Neural progenitor cell (in vitro differentiated cells): ENCODE measurements at regions not wholly inside any gene's neighbourhood (a gene's known extent, or its start where the extent isn't known, plus 50 kb on each side); places are given as distances from the start of the nearest gene placed in this dataset.
A peak's percentile ranks its signal among the peaks of the same experiment; 100 is the strongest.

Experiments used
- DNase-seq: peaks from one replicate; pipeline ENCODE4 v3.0.0-alpha.2; 2016; ENCODE audit warnings: low spot score
- H2AFZ ChIP-seq: fragments of 200-600 bp; sonication (generic); replicated peaks from 2 replicates; pipeline ENCODE4 v1.6.1; 2016; ENCODE audit warnings: antibody characterized with exemption
- H3F3A ChIP-seq: fragments of 200-600 bp; sonication (generic); 2 replicates; pipeline ENCODE4 v1.6.1; 2016; ENCODE audit warnings: antibody characterized with exemption, low read depth
- H3K27ac ChIP-seq: fragments of 200-600 bp; sonication (generic); 2 replicates; pipeline ENCODE4 v1.5.1; 2016; ENCODE audit warnings: mild to moderate bottlenecking
- H3K27me3 ChIP-seq: fragments of 200-600 bp; sonication (generic); 2 replicates; pipeline ENCODE4 v1.6.1; 2016; ENCODE audit warnings: mild to moderate bottlenecking, moderate library complexity
- H3K36me3 ChIP-seq: fragments of 200-600 bp; sonication (generic); 2 replicates; pipeline ENCODE4 v1.5.1; 2016
- H3K4me1 ChIP-seq: fragments of 200-600 bp; sonication (generic); 2 replicates; pipeline ENCODE4 v1.6.1; 2016; ENCODE audit warnings: mixed run types
- H3K4me2 ChIP-seq: fragments of 200-600 bp; sonication (generic); 2 replicates; pipeline ENCODE4 v1.6.1; 2016
- H3K4me3 ChIP-seq: fragments of 200-600 bp; sonication (generic); 2 replicates; pipeline ENCODE4 v1.5.1; 2016
- H3K79me2 ChIP-seq: fragments of 200-600 bp; sonication (generic); 2 replicates; pipeline ENCODE4 v1.6.1; 2016; ENCODE audit warnings: low read depth
- H3K9ac ChIP-seq: fragments of 200-600 bp; sonication (generic); 2 replicates; pipeline ENCODE4 v1.6.1; 2016
- H3K9me3 ChIP-seq: fragments of 200-600 bp; sonication (generic); 2 replicates; pipeline ENCODE4 v1.5.1; 2016; ENCODE audit warnings: low read depth
- H4K20me1 ChIP-seq: fragments of 200-600 bp; sonication (generic); 2 replicates; pipeline ENCODE4 v1.6.1; 2016; ENCODE audit warnings: low read depth
- H3K27ac Mint-ChIP-seq: 3 replicates; pipeline ENCODE4 v1.8.0; 2021; ENCODE audit warnings: mixed read lengths
- H3K27me3 Mint-ChIP-seq: 2 replicates; pipeline ENCODE4 v1.8.0; 2022; ENCODE audit warnings: low read depth, mild to moderate bottlenecking, inconsistent platforms, moderate library complexity, mixed read lengths; ENCODE audit not compliant: insufficient read depth
- H3K36me3 Mint-ChIP-seq: 3 replicates; pipeline ENCODE4 v1.8.0; 2021; ENCODE audit warnings: mixed read lengths
- H3K4me1 Mint-ChIP-seq: 3 replicates; pipeline ENCODE4 v1.8.0; 2021; ENCODE audit warnings: mixed read lengths
- H3K4me3 Mint-ChIP-seq: 3 replicates; pipeline ENCODE4 v1.8.0; 2021; ENCODE audit warnings: mild to moderate bottlenecking, moderate library complexity, mixed read lengths
- H3K9me3 Mint-ChIP-seq: 3 replicates; pipeline ENCODE4 v1.8.0; 2020; ENCODE audit warnings: mixed read lengths
- EZH2 ChIP-seq: fragments of 200-600 bp; sonication (generic); IDR thresholded peaks from 2 replicates; pipeline ENCODE4 v1.6.1; 2017; ENCODE audit warnings: antibody characterized with exemption, mild to moderate bottlenecking, moderate library complexity
- EZH2phosphoT487 ChIP-seq: fragments of 200-600 bp; sonication (generic); IDR thresholded peaks from 2 replicates; pipeline ENCODE4 v1.6.1; 2017; ENCODE audit warnings: antibody characterized with exemption
- TF ChIP-seq, protein P1 (sequence below): fragments of 200-600 bp; sonication (generic); IDR thresholded peaks from 2 replicates; pipeline ENCODE4 v1.5.1; 2017; ENCODE audit warnings: antibody characterized with exemption, mild to moderate bottlenecking

- H3K27ac Mint-ChIP-seq = no peak overlapping the region
- H3K4me3 Mint-ChIP-seq = no peak overlapping the region
- no peak overlapping the region for H3K9ac ChIP-seq
- H3K4me3 ChIP-seq = no peak overlapping the region
- H3K4me1 Mint-ChIP-seq = peaks cover 27% of the 10 kb centered on the region
- no peaks in the 10 kb centered on the region for H4K20me1 ChIP-seq
- no peaks in the 10 kb centered on the region for H3K36me3 ChIP-seq
- H3K27me3 Mint-ChIP-seq = no peaks in the 10 kb centered on the region
- H3K4me2 ChIP-seq = no peak overlapping the region
- peaks cover 42% of the 10 kb centered on the region for H3K4me1 ChIP-seq
- peaks cover 21% of the 10 kb centered on the region for H3F3A ChIP-seq
- DNase-seq = no peak
- peaks cover 7% of the 10 kb centered on the region for H3K36me3 Mint-ChIP-seq
- H3K9me3 ChIP-seq = no peaks in the 10 kb centered on the region
- TF ChIP-seq, protein P1, sequence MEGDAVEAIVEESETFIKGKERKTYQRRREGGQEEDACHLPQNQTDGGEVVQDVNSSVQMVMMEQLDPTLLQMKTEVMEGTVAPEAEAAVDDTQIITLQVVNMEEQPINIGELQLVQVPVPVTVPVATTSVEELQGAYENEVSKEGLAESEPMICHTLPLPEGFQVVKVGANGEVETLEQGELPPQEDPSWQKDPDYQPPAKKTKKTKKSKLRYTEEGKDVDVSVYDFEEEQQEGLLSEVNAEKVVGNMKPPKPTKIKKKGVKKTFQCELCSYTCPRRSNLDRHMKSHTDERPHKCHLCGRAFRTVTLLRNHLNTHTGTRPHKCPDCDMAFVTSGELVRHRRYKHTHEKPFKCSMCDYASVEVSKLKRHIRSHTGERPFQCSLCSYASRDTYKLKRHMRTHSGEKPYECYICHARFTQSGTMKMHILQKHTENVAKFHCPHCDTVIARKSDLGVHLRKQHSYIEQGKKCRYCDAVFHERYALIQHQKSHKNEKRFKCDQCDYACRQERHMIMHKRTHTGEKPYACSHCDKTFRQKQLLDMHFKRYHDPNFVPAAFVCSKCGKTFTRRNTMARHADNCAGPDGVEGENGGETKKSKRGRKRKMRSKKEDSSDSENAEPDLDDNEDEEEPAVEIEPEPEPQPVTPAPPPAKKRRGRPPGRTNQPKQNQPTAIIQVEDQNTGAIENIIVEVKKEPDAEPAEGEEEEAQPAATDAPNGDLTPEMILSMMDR = no peak
- TF ChIP-seq EZH2 (no peak), EZH2phosphoT487 (no peak)
- no peak overlapping the region for H2AFZ ChIP-seq
- no peak overlapping the region for H3K27ac ChIP-seq
- H3K9me3 Mint-ChIP-seq = no peaks in the 10 kb centered on the region
- H3K79me2 ChIP-seq = peaks cover 7% of the 10 kb centered on the region
- H3K27me3 ChIP-seq = no peaks in the 10 kb centered on the region
These were observed 348.5 kb upstream of the RGS6 start for GRCh38 chr14:71583705-71584104.

GRCh38 chr14:71585361-71585760 lies 346.9 kb upstream of the RGS6 start:
- Histone ChIP-seq H3K4me2 (peak overlapping the region; percentile 81), H3K4me3 (no peak overlapping the region), H3K27me3 (no peaks in the 10 kb centered on the region), H3K9ac (no peak overlapping the region), H3K79me2 (peaks cover 7% of the 10 kb centered on the region), H3K27ac (peak overlapping the region; percentile 79), H3K4me1 (peaks cover 42% of the 10 kb centered on the region), H3K9me3 (no peaks in the 10 kb centered on the region), H4K20me1 (no peaks in the 10 kb centered on the region), H3K36me3 (no peaks in the 10 kb centered on the region), H3F3A (peaks cover 18% of the 10 kb centered on the region), H2AFZ (no peak overlapping the region)
- H3K27ac Mint-ChIP-seq = no peak overlapping the region
- peaks cover 7% of the 10 kb centered on the region for H3K36me3 Mint-ChIP-seq
- no peak for DNase-seq
- H3K4me3 Mint-ChIP-seq = peak overlapping the region; percentile 27
- H3K27me3 Mint-ChIP-seq = no peaks in the 10 kb centered on the region
- H3K9me3 Mint-ChIP-seq = no peaks in the 10 kb centered on the region
- H3K4me1 Mint-ChIP-seq = peaks cover 24% of the 10 kb centered on the region
- TF ChIP-seq EZH2phosphoT487 (no peak), EZH2 (no peak)
- TF ChIP-seq, protein P1 = no peak

- H3K36me3 ChIP-seq = no peaks in the 10 kb centered on the region
- H2AFZ ChIP-seq = peak overlapping the region; percentile 4
- TF ChIP-seq EZH2phosphoT487 = no peak
- TF ChIP-seq, protein P1 = no peak
- no peak for TF ChIP-seq EZH2
- peaks cover 11% of the 10 kb centered on the region for H3K79me2 ChIP-seq
- Mint-ChIP-seq H3K36me3 (peaks cover 7% of the 10 kb centered on the region), H3K4me3 (peak overlapping the region; percentile 81), H3K9me3 (no peaks in the 10 kb centered on the region), H3K27ac (no peak overlapping the region), H3K4me1 (peaks cover 24% of the 10 kb centered on the region), H3K27me3 (no peaks in the 10 kb centered on the region)
- peak overlapping the region; percentile 39 for H3K4me3 ChIP-seq
- no peaks in the 10 kb centered on the region for H3K9me3 ChIP-seq
- H4K20me1 ChIP-seq = no peaks in the 10 kb centered on the region
- H3K4me2 ChIP-seq = peak overlapping the region; percentile 81
- peaks cover 18% of the 10 kb centered on the region for H3F3A ChIP-seq
- peak overlapping the region; percentile 79 for H3K27ac ChIP-seq
- DNase-seq = peak; percentile 62
- no peak overlapping the region for H3K9ac ChIP-seq
- H3K27me3 ChIP-seq = no peaks in the 10 kb centered on the region
- H3K4me1 ChIP-seq = peaks cover 42% of the 10 kb centered on the region
These were observed 345.9 kb upstream of the RGS6 start for GRCh38 chr14:71586131-71586897.
